Neural cell (in vitro differentiated cells): ENCODE measurements at regions not wholly inside any gene's neighbourhood (a gene's known extent, or its start where the extent isn't known, plus 50 kb on each side); places are given as distances from the start of the nearest gene placed in this dataset.

ENCODE experiments used
- H2AFZ ChIP-seq: fragments of 200-600, 300-800 bp; sonication (generic), shearing (Covaris generic); 2 replicates; pipeline ENCODE4 v1.6.0; 2014; ENCODE audit warnings: low read depth, mild to moderate bottlenecking, antibody characterized with exemption, low read length, moderate library complexity
- H3F3A ChIP-seq: fragments of 200-600 bp; shearing (Covaris generic); 2 replicates; pipeline ENCODE4 v1.6.1; 2016; ENCODE audit warnings: mild to moderate bottlenecking, moderate library complexity, mixed read lengths, antibody characterized with exemption, low read length; ENCODE audit not compliant: insufficient read depth, poor library complexity, severe bottlenecking
- H3K27ac ChIP-seq: fragments of 200-600, 300-800 bp; sonication (generic), shearing (Covaris generic); 2 replicates; pipeline ENCODE4 v1.5.1; 2014; ENCODE audit warnings: mild to moderate bottlenecking, low read length, moderate library complexity
- H3K27me3 ChIP-seq: fragments of 300-800, 200-600 bp; sonication (generic), shearing (Covaris generic); 2 replicates; pipeline ENCODE4 v1.6.0; 2014; ENCODE audit warnings: mild to moderate bottlenecking, low read depth, low read length, moderate library complexity; ENCODE audit not compliant: insufficient read depth
- H3K36me3 ChIP-seq: fragments of 300-800, 200-600 bp; sonication (generic), shearing (Covaris generic); 2 replicates; pipeline ENCODE4 v1.5.1; 2014; ENCODE audit warnings: mild to moderate bottlenecking, antibody characterized with exemption, low read length, moderate library complexity; ENCODE audit not compliant: insufficient read depth
- H3K4me2 ChIP-seq: fragments of 300-800, 200-600 bp; sonication (generic), shearing (Covaris generic); 2 replicates; pipeline ENCODE4 v1.6.0; 2014; ENCODE audit warnings: mild to moderate bottlenecking, low read length
- H3K4me3 ChIP-seq: fragments of 300-800, 200-600 bp; sonication (generic), shearing (Covaris generic); 2 replicates; pipeline ENCODE4 v1.5.1; 2014; ENCODE audit warnings: mild to moderate bottlenecking, low read length, moderate library complexity
- H3K79me2 ChIP-seq: fragments of 200-600 bp; shearing (Covaris generic); replicated peaks from 2 replicates; pipeline ENCODE4 v1.6.0; 2014; ENCODE audit warnings: mild to moderate bottlenecking, low read length, moderate library complexity; ENCODE audit not compliant: insufficient read depth
- H3K9ac ChIP-seq: fragments of 300-800, 200-600 bp; sonication (generic), shearing (Covaris generic); 2 replicates; pipeline ENCODE4 v1.6.1; 2016; ENCODE audit warnings: mild to moderate bottlenecking, low read length, mixed read lengths
- H3K9me2 ChIP-seq: fragments of 200-600 bp; shearing (Covaris generic); 2 replicates; pipeline ENCODE4 v1.6.1; 2016; ENCODE audit warnings: mild to moderate bottlenecking, low read length, mixed read lengths; ENCODE audit not compliant: insufficient read depth
- H3K9me3 ChIP-seq: fragments of 200-600, 300-800 bp; sonication (generic), shearing (Covaris generic); 2 replicates; pipeline ENCODE4 v1.6.1; 2016; ENCODE audit warnings: mild to moderate bottlenecking, mixed run types, low read length, moderate library complexity, mixed read lengths
- H4K20me1 ChIP-seq: fragments of 200-600 bp; shearing (Covaris generic); 2 replicates; pipeline ENCODE4 v1.6.1; 2016; ENCODE audit warnings: mild to moderate bottlenecking, mixed run types; ENCODE audit not compliant: insufficient read depth
- EP300 ChIP-seq: fragments of 450-650 bp; conservative IDR thresholded peaks from 2 replicates; pipeline ENCODE4 v1.6.1; 2014; ENCODE audit warnings: antibody characterized with exemption, mild to moderate bottlenecking, moderate library complexity; ENCODE audit not compliant: poor library complexity, severe bottlenecking
- EZH2 ChIP-seq: fragments of 200-600, 300-800 bp; shearing (Covaris generic), sonication (generic); IDR thresholded peaks from 2 replicates; pipeline ENCODE4 v1.6.1; 2014; ENCODE audit warnings: antibody characterized with exemption, low read length, borderline replicate concordance, mild to moderate bottlenecking; ENCODE audit not compliant: insufficient read depth, poor library complexity, severe bottlenecking
- MXI1 ChIP-seq: fragments of 450-650 bp; conservative IDR thresholded peaks from 2 replicates; pipeline ENCODE4 v1.6.1; 2014; ENCODE audit warnings: antibody characterized with exemption, mild to moderate bottlenecking; ENCODE audit not compliant: poor library complexity, severe bottlenecking
- POLR2AphosphoS5 ChIP-seq: IDR thresholded peaks from 2 replicates; pipeline ENCODE4 v1.6.1; 2012
- RAD21 ChIP-seq: fragments of 450-650 bp; conservative IDR thresholded peaks from 2 replicates; pipeline ENCODE4 v1.6.1; 2014; ENCODE audit warnings: antibody characterized with exemption, mild to moderate bottlenecking, moderate library complexity
- SMC3 ChIP-seq: fragments of 450-650 bp; conservative IDR thresholded peaks from 2 replicates; pipeline ENCODE4 v1.6.1; 2014; ENCODE audit warnings: antibody characterized with exemption, mild to moderate bottlenecking, moderate library complexity; ENCODE audit not compliant: poor library complexity
- TAF1 ChIP-seq: IDR thresholded peaks from 2 replicates; pipeline ENCODE4 v1.6.1; 2012; ENCODE audit warnings: low read depth
- TF ChIP-seq, protein P1 (sequence below): IDR thresholded peaks from 2 replicates; pipeline ENCODE4 v1.6.1; 2012; ENCODE audit warnings: borderline replicate concordance
- TF ChIP-seq, protein P2 (sequence below): fragments of 450-650 bp; IDR thresholded peaks from 2 replicates; pipeline ENCODE4 v1.5.1; 2014; ENCODE audit warnings: antibody characterized with exemption, mild to moderate bottlenecking, moderate library complexity; ENCODE audit not compliant: poor library complexity, severe bottlenecking

DNA sequence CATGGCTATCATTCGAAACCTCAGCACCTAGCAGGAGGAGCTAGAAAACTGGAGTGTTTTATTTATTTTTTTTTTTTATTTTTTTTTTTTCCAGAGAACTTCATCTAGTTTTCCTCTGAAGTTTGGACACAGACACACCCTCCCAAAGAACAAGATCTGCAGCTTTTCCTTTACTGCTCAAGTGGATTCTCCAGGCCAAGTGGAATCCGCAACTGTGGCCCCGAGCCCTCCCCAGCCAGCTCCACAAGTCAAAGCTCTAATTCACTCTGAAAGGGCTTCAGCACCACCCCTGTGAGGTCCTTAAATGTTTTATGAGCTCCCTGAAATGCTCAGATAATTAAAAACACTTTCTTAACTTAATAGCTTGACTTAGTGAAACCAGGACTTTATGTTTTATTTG is 332.1 kb upstream of the DYNLRB2 start:
- no peak overlapping the region for H3K9ac ChIP-seq
- no peak for TF ChIP-seq TAF1
- no peak for TF ChIP-seq MXI1
- no peak for TF ChIP-seq EP300
- TF ChIP-seq EZH2: no peak
- TF ChIP-seq, protein P1, sequence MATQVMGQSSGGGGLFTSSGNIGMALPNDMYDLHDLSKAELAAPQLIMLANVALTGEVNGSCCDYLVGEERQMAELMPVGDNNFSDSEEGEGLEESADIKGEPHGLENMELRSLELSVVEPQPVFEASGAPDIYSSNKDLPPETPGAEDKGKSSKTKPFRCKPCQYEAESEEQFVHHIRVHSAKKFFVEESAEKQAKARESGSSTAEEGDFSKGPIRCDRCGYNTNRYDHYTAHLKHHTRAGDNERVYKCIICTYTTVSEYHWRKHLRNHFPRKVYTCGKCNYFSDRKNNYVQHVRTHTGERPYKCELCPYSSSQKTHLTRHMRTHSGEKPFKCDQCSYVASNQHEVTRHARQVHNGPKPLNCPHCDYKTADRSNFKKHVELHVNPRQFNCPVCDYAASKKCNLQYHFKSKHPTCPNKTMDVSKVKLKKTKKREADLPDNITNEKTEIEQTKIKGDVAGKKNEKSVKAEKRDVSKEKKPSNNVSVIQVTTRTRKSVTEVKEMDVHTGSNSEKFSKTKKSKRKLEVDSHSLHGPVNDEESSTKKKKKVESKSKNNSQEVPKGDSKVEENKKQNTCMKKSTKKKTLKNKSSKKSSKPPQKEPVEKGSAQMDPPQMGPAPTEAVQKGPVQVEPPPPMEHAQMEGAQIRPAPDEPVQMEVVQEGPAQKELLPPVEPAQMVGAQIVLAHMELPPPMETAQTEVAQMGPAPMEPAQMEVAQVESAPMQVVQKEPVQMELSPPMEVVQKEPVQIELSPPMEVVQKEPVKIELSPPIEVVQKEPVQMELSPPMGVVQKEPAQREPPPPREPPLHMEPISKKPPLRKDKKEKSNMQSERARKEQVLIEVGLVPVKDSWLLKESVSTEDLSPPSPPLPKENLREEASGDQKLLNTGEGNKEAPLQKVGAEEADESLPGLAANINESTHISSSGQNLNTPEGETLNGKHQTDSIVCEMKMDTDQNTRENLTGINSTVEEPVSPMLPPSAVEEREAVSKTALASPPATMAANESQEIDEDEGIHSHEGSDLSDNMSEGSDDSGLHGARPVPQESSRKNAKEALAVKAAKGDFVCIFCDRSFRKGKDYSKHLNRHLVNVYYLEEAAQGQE: no peak
- TF ChIP-seq, protein P2, sequence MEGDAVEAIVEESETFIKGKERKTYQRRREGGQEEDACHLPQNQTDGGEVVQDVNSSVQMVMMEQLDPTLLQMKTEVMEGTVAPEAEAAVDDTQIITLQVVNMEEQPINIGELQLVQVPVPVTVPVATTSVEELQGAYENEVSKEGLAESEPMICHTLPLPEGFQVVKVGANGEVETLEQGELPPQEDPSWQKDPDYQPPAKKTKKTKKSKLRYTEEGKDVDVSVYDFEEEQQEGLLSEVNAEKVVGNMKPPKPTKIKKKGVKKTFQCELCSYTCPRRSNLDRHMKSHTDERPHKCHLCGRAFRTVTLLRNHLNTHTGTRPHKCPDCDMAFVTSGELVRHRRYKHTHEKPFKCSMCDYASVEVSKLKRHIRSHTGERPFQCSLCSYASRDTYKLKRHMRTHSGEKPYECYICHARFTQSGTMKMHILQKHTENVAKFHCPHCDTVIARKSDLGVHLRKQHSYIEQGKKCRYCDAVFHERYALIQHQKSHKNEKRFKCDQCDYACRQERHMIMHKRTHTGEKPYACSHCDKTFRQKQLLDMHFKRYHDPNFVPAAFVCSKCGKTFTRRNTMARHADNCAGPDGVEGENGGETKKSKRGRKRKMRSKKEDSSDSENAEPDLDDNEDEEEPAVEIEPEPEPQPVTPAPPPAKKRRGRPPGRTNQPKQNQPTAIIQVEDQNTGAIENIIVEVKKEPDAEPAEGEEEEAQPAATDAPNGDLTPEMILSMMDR: no peak
- no peak for TF ChIP-seq SMC3
- no peak for TF ChIP-seq RAD21
- no peak for TF ChIP-seq POLR2AphosphoS5
- no peaks in the 10 kb centered on the region for H4K20me1 ChIP-seq
- H3K27ac ChIP-seq: no peak overlapping the region
- H3K4me2 ChIP-seq: no peak overlapping the region
- H3K79me2 ChIP-seq: no peaks in the 10 kb centered on the region
- H3K9me3 ChIP-seq: no peaks in the 10 kb centered on the region
- H3K9me2 ChIP-seq: no peaks in the 10 kb centered on the region
- H3K4me3 ChIP-seq: no peak overlapping the region
- no peaks in the 10 kb centered on the region for H3K36me3 ChIP-seq
- H3F3A ChIP-seq: no peaks in the 10 kb centered on the region
- H2AFZ ChIP-seq: no peak overlapping the region
- H3K27me3 ChIP-seq: no peaks in the 10 kb centered on the region

DNA sequence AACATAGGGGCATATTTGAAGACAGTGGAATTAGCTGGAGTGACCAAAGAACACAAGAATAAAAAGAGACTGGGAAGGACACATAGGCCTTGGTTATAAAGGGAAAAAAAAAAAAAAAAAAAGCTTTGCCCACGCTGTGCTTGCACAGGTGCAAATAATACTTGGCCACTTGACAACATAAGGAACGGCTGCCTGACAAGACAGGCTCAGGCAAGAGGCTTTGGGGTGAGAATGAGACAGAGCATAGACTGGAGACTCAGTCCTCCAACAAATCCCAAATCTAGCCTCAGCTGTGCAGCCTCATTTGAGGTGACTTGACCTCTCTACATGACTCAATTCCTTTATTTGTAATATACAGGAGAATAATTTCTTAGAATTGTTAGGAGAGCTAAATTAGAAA is 332.8 kb upstream of the DYNLRB2 start:
- no peaks in the 10 kb centered on the region for H3K79me2 ChIP-seq
- no peaks in the 10 kb centered on the region for H3K36me3 ChIP-seq
- H3K27me3 ChIP-seq: no peaks in the 10 kb centered on the region
- H3K4me3 ChIP-seq: no peak overlapping the region
- no peak overlapping the region for H3K9ac ChIP-seq
- H3K4me2 ChIP-seq: no peak overlapping the region
- H3F3A ChIP-seq: no peaks in the 10 kb centered on the region
- no peak overlapping the region for H3K27ac ChIP-seq
- H2AFZ ChIP-seq: no peak overlapping the region
- no peaks in the 10 kb centered on the region for H3K9me3 ChIP-seq
- H4K20me1 ChIP-seq: no peaks in the 10 kb centered on the region
- no peak for TF ChIP-seq TAF1
- TF ChIP-seq POLR2AphosphoS5: no peak
- TF ChIP-seq RAD21: no peak
- TF ChIP-seq EZH2: no peak
- TF ChIP-seq, protein P1: no peak
- no peak for TF ChIP-seq EP300
- TF ChIP-seq, protein P2: no peak
- TF ChIP-seq SMC3: no peak
- no peak for TF ChIP-seq MXI1
- no peaks in the 10 kb centered on the region for H3K9me2 ChIP-seq
